IPS-NIHi7 (cell line): ENCODE measurements at regions not wholly inside any gene's neighbourhood (a gene's known extent, or its start where the extent isn't known, plus 50 kb on each side); places are given as distances from the start of the nearest gene placed in this dataset.

Experiments
- DNase-seq: peaks from one replicate; pipeline ENCODE4 v3.0.0; 2012; ENCODE audit warnings: mixed read lengths; ENCODE audit errors: extremely low spot score

- DNase-seq = no peak
These were observed 136.4 kb upstream of the KCNG1 start for GRCh38 chr20:51159303-51159702.

- no peak for DNase-seq
These were observed 135.3 kb upstream of the KCNG1 start for GRCh38 chr20:51158226-51158625.

- DNase-seq = no peak
These were observed 133.4 kb upstream of the KCNG1 start for GRCh38 chr20:51156041-51156982.

- no peak for DNase-seq
These were observed 132.1 kb upstream of the KCNG1 start for GRCh38 chr20:51154708-51155690.

GRCh38 chr20:51153867-51154707, 131.2 kb upstream of the KCNG1 start:
- no peak for DNase-seq

- no peak for DNase-seq
These were observed 126.0 kb upstream of the KCNG1 start for GRCh38 chr20:51148941-51149340.

GRCh38 chr20:51144476-51144875, 121.6 kb upstream of the KCNG1 start:
- DNase-seq = no peak

GRCh38 chr20:51143652-51144051, 120.7 kb upstream of the KCNG1 start:
- DNase-seq = no peak

- DNase-seq = no peak
These were observed 119.5 kb upstream of the KCNG1 start for GRCh38 chr20:51142448-51142847.

GRCh38 chr20:51140671-51141070, 117.8 kb upstream of the KCNG1 start:
- DNase-seq = no peak

- DNase-seq = no peak
These were observed 117.0 kb upstream of the KCNG1 start for GRCh38 chr20:51139891-51140290.

GRCh38 chr20:51138576-51138975, 115.7 kb upstream of the KCNG1 start:
- no peak for DNase-seq

- DNase-seq = no peak
These were observed 114.6 kb upstream of the KCNG1 start for GRCh38 chr20:51137461-51137860.

- DNase-seq = no peak
These were observed 113.2 kb upstream of the KCNG1 start for GRCh38 chr20:51135926-51136715.

- DNase-seq = no peak
These were observed 111.5 kb upstream of the KCNG1 start for GRCh38 chr20:51134405-51134804.

GRCh38 chr20:51132279-51132678, 109.4 kb upstream of the KCNG1 start:
- DNase-seq = no peak

- no peak for DNase-seq
These were observed 108.9 kb upstream of the KCNG1 start for GRCh38 chr20:51131811-51132210.

- no peak for DNase-seq
These were observed 106.4 kb upstream of the KCNG1 start for GRCh38 chr20:51129147-51129776.

GRCh38 chr20:51128198-51128597, 105.3 kb upstream of the KCNG1 start:
- DNase-seq = no peak

GRCh38 chr20:51127713-51128112, 104.8 kb upstream of the KCNG1 start:
- DNase-seq = no peak
